Dermis blood vessel endothelial cell (primary cell): ENCODE measurements at regions not wholly inside any gene's neighbourhood (a gene's known extent, or its start where the extent isn't known, plus 50 kb on each side); places are given as distances from the start of the nearest gene placed in this dataset.
A peak's percentile ranks its signal among the peaks of the same experiment; 100 is the strongest.

Experiments
- DNase-seq: peaks from one replicate; pipeline ENCODE4 v3.0.0; 2010

- no peak for DNase-seq
These were observed 163.9 kb downstream of the HS3ST1 start for GRCh38 chr4:11264841-11265240.

DNA sequence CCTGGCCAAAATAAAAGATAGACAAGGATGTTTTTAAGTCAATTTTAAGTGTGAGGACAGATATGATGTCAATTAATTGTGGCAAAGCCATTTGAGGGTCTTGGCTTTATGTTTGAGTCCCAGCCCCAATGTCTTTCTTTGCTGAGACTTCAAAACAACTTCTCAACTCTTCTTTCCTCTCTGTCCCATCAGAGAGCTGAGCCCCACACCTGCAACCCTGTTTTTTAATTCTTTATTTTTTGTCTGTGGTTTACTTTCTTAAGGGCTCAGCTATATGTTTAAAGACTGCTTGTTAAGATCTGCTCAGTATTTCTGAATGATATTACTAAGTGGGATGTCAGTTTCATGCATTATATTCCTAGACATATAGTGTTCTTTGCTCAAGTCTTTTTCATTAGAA lies 164.3 kb downstream of the HS3ST1 start:
- DNase-seq: no peak

GRCh38 chr4:11263208-11263607 lies 165.5 kb downstream of the HS3ST1 start:
- DNase-seq: no peak

- no peak for DNase-seq
These were observed 167.4 kb downstream of the HS3ST1 start for GRCh38 chr4:11261066-11261850.

GRCh38 chr4:11259837-11260236 lies 168.9 kb downstream of the HS3ST1 start:
- DNase-seq: no peak

DNA sequence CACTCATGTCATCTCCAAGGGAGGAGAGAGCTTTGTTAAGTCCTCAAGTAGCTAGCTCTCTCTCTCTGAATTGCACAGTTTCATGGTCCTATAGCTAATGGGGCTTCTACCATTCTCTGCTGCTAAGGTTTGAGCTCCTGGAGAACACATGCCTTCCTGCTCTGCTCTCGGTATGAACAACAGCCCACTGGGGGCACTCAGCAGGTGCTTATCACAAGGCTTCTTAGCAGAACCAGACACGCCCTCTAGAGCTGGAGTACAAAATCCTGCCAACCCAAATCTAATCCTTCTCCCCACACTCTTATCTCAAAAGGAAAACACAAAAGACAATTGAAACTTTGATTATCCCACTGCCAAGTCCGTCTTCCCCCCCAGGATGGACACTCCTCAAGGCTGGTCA lies 176.5 kb downstream of the HS3ST1 start:
- no peak for DNase-seq

DNA sequence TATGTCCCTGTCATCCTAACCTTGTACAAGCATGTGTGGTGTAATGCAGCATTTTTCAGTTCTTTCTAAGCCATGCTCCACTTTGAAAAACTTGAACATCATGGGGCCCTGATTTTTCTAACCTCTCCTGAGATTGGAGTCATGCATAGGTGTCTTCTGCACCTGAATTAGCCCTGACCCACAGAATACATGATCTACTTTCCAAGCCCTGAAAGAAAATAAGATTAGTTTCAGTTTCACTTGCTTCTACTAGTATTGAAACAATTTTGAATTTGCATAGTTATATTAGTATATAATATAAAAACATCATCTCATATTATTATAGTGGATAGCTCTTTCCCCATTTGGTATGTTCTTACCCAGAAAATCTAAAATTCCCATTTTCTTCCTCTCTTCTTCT lies 178.2 kb downstream of the HS3ST1 start:
- no peak for DNase-seq

GRCh38 chr4:11232015-11232414 lies 196.7 kb downstream of the HS3ST1 start:
- DNase-seq: peak; percentile 7

DNA sequence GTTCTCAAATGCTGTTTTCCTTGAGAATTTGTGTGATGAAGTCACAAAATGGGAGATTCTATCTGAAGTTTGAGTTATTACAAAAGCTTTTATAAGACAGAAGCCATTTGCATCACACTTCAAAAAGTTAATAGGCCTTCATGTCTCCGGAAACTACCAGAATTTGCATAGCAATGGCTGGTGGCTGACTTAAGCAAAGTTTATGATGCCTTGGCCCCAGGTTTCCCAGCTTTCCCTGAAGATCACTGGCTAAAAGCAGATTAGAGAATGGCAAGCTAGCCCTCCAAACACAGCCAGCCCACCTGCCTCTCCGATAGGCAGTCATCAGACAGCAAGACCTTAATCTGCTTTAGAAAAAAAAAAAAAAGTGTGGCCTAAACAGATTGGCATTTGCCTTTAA lies 197.8 kb downstream of the HS3ST1 start:
- DNase-seq: no peak

GRCh38 chr4:11228530-11228929 lies 200.2 kb downstream of the HS3ST1 start:
- no peak for DNase-seq

DNA sequence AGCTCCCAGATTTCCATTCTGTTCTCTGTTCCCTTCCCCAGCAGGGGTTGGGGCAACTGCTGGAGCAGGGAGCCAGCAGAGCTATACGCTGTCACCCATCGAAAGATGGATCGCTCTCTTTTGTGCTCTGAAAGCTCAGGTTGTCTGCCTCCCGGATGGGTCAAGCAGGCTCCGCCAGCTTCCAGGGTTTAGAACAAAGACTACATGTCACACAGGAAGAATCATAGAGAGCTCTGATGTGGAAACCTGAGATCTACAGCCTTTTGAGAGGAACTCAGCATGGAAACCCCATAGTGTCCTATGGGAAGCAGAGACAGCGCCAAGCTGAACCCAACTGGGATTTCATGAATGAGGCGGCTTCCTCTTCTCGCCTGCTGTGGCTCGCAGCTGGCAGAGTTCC lies 205.4 kb downstream of the HS3ST1 start:
- DNase-seq: no peak

DNA sequence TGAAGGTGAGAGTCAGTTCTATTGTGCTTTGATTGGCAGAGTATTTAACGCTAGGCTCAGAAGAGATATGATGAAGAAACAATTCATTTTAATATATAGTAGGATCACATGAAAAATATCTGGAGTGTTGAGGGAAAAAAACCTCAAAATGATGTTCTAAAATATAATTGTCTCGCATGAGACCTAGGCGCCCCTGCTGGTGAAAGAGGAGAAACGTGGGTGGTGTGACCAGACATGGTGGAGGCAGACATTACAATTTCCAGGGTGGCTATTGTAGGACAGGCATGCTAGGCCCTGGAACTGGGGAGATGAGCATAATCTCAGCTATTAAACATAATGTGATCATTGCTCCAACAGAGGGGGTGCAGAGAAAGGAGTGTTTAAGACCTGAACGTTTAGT lies 210.0 kb downstream of the HS3ST1 start:
- DNase-seq: peak; percentile 5

- DNase-seq: no peak
These were observed 212.2 kb downstream of the HS3ST1 start for GRCh38 chr4:11216520-11216919.

DNA sequence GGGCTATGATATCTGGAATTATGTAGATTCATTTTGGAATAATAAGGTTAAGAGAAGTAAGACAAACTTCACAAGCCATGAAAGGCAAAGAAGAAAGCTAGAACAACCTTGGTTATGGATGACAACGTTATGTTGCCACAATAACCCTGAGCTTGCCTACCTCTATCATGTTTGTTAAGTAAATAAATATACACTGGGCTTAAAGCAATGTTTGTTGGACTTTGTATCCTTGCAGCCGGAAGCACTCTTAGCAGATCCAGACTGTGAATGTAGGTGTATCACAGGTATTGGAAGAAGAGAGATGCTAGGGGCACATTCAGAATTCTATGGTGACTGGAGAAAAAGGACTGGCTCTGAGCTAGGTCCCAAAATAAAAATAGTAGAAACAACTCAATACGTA lies 214.4 kb downstream of the HS3ST1 start:
- DNase-seq: no peak

- DNase-seq: no peak
These were observed 218.9 kb downstream of the HS3ST1 start for GRCh38 chr4:11209826-11210225.

GRCh38 chr4:11201256-11201655 lies 227.4 kb downstream of the HS3ST1 start:
- no peak for DNase-seq

GRCh38 chr4:11198516-11199305 lies 230.0 kb downstream of the HS3ST1 start:
- DNase-seq: no peak

GRCh38 chr4:11197631-11198341 lies 230.9 kb downstream of the HS3ST1 start:
- DNase-seq: no peak

DNA sequence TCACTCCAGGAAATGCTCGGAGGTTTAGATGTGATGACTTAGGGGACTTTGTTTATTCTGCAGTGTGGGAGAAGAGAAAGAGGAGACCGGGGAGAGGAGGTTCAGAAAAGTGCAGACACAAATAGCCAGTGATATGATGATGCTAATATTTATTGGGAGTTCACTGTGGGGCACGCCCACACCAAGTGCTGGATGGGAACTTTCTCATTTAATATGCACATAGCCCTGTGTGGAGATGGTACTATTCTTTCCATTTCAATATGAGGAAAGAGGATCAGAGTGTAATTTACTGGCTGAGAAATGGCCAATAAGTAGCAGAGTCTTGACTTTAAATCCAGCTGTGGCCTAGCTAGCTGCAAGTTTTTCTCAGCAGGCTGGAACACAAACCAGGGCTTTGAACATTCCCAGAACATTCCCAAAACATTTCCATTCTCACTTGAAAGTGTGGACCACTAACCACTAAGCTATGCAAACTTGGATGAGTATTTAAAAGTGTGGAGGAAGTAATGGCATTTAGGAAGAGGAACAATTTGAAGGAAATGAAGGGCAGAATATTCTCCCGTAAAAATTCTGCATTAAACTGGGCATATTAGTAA lies 231.7 kb downstream of the HS3ST1 start:
- DNase-seq: no peak

GRCh38 chr4:11194431-11194830 lies 234.3 kb downstream of the HS3ST1 start:
- no peak for DNase-seq

GRCh38 chr4:11189756-11190155 lies 238.9 kb downstream of the HS3ST1 start:
- no peak for DNase-seq

DNA sequence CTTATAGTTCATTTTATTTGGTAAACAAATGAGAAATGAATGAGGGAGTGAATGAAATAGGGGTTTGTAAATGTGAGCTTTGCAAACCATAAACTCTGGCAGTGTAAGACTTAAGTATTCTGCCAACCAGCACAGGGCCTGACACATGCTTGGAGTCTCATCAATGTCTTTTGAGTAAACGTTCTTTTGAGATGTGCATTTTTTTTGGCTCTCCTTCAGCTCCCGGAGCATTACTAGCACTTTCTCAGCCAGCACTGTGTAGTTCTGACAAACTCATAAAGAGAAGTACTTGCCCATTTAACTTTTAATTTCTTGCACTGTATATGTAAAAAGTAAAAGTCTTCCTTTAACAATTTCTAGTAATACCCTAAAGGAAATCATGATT lies 245.3 kb downstream of the HS3ST1 start:
- no peak for DNase-seq
